ENCODE measurements at regions not wholly inside any gene's neighbourhood (a gene's known extent, or its start where the extent isn't known, plus 50 kb on each side); places are given as distances from the start of the nearest gene placed in this dataset.

DNA sequence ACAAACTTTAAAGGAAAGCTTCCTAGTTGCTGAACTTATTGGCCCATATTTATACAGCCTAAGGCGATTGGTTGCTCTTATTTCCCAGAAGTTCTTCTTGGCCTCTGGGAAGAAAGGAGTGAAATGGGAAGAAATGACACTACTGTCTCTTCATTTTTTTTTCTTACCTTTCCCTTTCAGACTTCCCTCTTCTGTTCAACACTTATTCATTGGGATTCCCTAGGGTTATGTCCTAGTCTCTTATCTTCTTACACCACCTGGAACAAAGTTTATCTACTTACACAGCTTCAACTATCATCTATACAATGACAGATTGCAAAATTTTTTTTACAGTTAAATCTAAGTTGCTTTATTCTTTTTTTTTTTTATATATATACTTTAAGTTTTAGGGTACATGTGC, 68.0 kb downstream of the SNX12 start:
- DNase-seq, result no peak

DNA sequence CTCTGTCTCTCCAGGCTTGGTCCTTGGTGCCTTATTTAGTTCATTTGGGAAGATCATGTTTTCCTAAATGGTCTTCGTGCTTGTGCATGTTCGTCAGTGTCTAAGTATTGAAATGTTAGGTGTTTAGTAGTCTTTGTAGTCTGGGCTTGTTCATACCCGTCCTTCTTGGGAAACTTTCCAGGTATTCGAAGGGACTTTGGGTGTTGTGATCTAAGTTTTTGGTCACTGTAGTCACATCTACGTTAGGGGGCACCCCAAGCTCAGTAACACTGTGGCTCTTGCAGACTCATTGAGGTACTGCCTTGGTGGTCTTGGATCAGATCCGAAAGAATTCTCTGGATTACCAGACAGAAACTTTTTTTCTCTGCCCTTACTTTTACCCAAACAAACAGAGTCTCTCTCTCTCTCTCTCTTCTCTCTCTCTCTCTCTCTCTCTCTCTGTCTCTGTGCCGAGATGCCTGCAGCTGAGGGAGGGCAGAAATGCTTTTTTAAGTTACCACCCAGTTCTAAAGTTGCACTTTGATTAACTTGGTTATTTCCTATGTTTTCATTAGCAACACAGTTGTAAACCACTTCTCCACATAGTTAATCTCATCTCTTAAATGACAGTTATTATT, 67.6 kb upstream of the SLC7A3 start:
- DNase-seq, result peak in 22 of 58 donors; percentile 0 to 20 (median 4)

DNA sequence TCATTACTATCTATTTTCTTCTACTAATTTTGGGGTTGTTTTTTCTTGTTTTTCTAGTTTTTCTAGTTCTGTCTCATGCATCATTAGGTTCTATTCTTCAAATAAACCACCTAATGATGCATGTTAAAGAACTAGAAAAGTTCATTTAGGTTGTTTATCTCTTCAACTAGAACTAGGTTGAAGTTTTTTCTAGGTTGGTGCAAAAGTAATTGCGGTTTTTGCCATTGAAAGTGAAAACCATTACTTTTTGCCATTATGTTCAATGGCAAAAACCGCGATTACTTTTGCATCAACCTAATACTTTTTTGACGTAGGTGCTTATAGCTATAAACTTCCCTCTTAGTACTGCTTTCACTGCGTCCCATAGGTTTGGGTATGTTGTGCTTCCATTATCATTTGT, 64.4 kb upstream of the SLC7A3 start:
- DNase-seq, result no peak

- no peak for DNase-seq
Observed at GRCh38 chrX:70988425-70988824, 57.5 kb upstream of the SLC7A3 start.
